Upper lobe of left lung (tissue), 4 donors: ENCODE measurements at regions not wholly inside any gene's neighbourhood (a gene's known extent, or its start where the extent isn't known, plus 50 kb on each side); places are given as distances from the start of the nearest gene placed in this dataset.

Source experiments
- EP300 ChIP-seq, 4 donors: sonication (generic); formaldehyde crosslinking; IDR thresholded peaks; one replicate each; pipeline ENCODE4 v1.5.1; 2017; ENCODE audit warnings: antibody characterized with exemption in 4 of 4, control low read depth in 2 of 4
- POLR2AphosphoS5 ChIP-seq, 2 donors: sonication (generic); formaldehyde crosslinking; IDR thresholded peaks; one replicate each; pipeline ENCODE4 v1.5.1; 2017; ENCODE audit warnings: antibody characterized with exemption in 2 of 2
- TF ChIP-seq, protein P1 (sequence below), 6 experiments: fragments of 450-650 bp in 4 of 6; fragments of 200-600 bp in 2 of 6; sonication (generic) in 2 of 6; IDR thresholded peaks; one replicate each; pipeline ENCODE4 v1.5.1; 2016 to 2019; ENCODE audit warnings: antibody characterized with exemption in 6 of 6

- TF ChIP-seq, protein P1, sequence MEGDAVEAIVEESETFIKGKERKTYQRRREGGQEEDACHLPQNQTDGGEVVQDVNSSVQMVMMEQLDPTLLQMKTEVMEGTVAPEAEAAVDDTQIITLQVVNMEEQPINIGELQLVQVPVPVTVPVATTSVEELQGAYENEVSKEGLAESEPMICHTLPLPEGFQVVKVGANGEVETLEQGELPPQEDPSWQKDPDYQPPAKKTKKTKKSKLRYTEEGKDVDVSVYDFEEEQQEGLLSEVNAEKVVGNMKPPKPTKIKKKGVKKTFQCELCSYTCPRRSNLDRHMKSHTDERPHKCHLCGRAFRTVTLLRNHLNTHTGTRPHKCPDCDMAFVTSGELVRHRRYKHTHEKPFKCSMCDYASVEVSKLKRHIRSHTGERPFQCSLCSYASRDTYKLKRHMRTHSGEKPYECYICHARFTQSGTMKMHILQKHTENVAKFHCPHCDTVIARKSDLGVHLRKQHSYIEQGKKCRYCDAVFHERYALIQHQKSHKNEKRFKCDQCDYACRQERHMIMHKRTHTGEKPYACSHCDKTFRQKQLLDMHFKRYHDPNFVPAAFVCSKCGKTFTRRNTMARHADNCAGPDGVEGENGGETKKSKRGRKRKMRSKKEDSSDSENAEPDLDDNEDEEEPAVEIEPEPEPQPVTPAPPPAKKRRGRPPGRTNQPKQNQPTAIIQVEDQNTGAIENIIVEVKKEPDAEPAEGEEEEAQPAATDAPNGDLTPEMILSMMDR (IDR thresholded peaks at IDR 0.05) = no peak
- TF ChIP-seq EP300 (IDR thresholded peaks at IDR 0.05) (no peak), POLR2AphosphoS5 (IDR thresholded peaks at IDR 0.05) (no peak)
Observed at GRCh38 chr2:220811952-220812570, 760.0 kb downstream of the EPHA4 start.
